IMR-90 (cell line): ENCODE measurements at regions not wholly inside any gene's neighbourhood (a gene's known extent, or its start where the extent isn't known, plus 50 kb on each side); places are given as distances from the start of the nearest gene placed in this dataset.

ENCODE experiments used
- ATAC-seq: fragments of 200-7000 bp; cut with Tn5 transposase; 2 replicates; pipeline ENCODE4 v1.9.1; 2020; ENCODE audit warnings: low read depth, mild to moderate bottlenecking, moderate library complexity
- BruUV-seq: library from RNA; stranded (reverse); fragments of 400-500 nt; replicated peaks from 2 replicates; lab custom pipeline; 2021; lab: Mats Ljungman, UMichigan
- CTCF ChIA-PET: fragments of 300-600 bp; formaldehyde crosslinking; extraction: SDS; loops from one replicate; lab custom pipeline; 2021; ENCODE audit warnings: antibody characterized with exemption; lab: Yijun Ruan, JAX
- POLR2A ChIA-PET: fragments of 300-600 bp; sonication (Branson Sonifier 250); formaldehyde crosslinking; loops from one replicate; lab custom pipeline; 2022; ENCODE audit warnings: antibody characterized with exemption; ENCODE audit not compliant: unreplicated experiment; lab: Charles Lee
- DNase-seq: peaks from one replicate; pipeline ENCODE4 v3.0.0; 2013
- H2AFZ ChIP-seq: replicated peaks from 2 replicates; pipeline ENCODE3; 2013; ENCODE audit warnings: low read length, mild to moderate bottlenecking; ENCODE audit not compliant: poor library complexity
- H2AK5ac ChIP-seq: 2 replicates; pipeline ENCODE4 v1.6.1; 2013; ENCODE audit warnings: low read depth, low read length, inconsistent platforms
- H2AK9ac ChIP-seq: replicated peaks from 2 replicates; pipeline ENCODE3; 2013; ENCODE audit warnings: mild to moderate bottlenecking, low read depth, low read length, moderate library complexity; ENCODE audit not compliant: poor library complexity
- H2BK120ac ChIP-seq: 2 replicates; pipeline ENCODE4 v1.6.1; 2013; ENCODE audit warnings: low read depth, low read length, inconsistent platforms
- H2BK15ac ChIP-seq: 3 replicates; pipeline ENCODE4 v1.6.1; 2013; ENCODE audit warnings: low read depth, low read length, inconsistent platforms
- H2BK20ac ChIP-seq: 2 replicates; pipeline ENCODE4 v1.6.1; 2013; ENCODE audit warnings: low read depth, mild to moderate bottlenecking, inconsistent platforms, low read length, moderate library complexity
- H2BK5ac ChIP-seq: 2 replicates; pipeline ENCODE4 v1.6.1; 2013; ENCODE audit warnings: mild to moderate bottlenecking, low read depth, low read length, inconsistent platforms; ENCODE audit not compliant: poor library complexity, severe bottlenecking
- H3K14ac ChIP-seq: replicated peaks from 2 replicates; pipeline ENCODE4 v1.6.1; 2013; ENCODE audit warnings: low read depth, low read length, inconsistent platforms
- H3K18ac ChIP-seq: 2 replicates; pipeline ENCODE4 v1.6.1; 2013; ENCODE audit warnings: low read depth, low read length, control low read depth
- H3K23ac ChIP-seq: 2 replicates; pipeline ENCODE4 v1.6.1; 2013; ENCODE audit warnings: low read depth, low read length, inconsistent platforms
- H3K27ac ChIP-seq: 2 replicates; pipeline ENCODE4 v1.5.1; 2013; ENCODE audit warnings: mild to moderate bottlenecking, control low read depth, low read length; ENCODE audit not compliant: insufficient read depth
- H3K27me3 ChIP-seq: 2 replicates; pipeline ENCODE4 v1.6.1; 2013; ENCODE audit warnings: low read length; ENCODE audit not compliant: control insufficient read depth, insufficient read depth
- H3K36me3 ChIP-seq: 2 replicates; pipeline ENCODE4 v1.6.1; 2013; ENCODE audit warnings: low read length, mixed read lengths; ENCODE audit not compliant: control insufficient read depth, insufficient read depth
- H3K4ac ChIP-seq: 2 replicates; pipeline ENCODE4 v1.6.1; 2013; ENCODE audit warnings: low read depth, low read length, inconsistent platforms
- H3K4me1 ChIP-seq: 2 replicates; pipeline ENCODE4 v1.6.1; 2013; ENCODE audit warnings: low read length, mixed read lengths; ENCODE audit not compliant: control insufficient read depth, insufficient read depth
- H3K4me2 ChIP-seq: 2 replicates; pipeline ENCODE4 v1.6.1; 2013; ENCODE audit warnings: low read depth, mild to moderate bottlenecking, control low read depth, low read length, moderate library complexity
- H3K4me3 ChIP-seq: 2 replicates; pipeline ENCODE4 v1.5.1; 2013; ENCODE audit warnings: low read depth, mild to moderate bottlenecking, control low read depth, low read length, moderate library complexity; ENCODE audit not compliant: insufficient read depth
- H3K56ac ChIP-seq: 2 replicates; pipeline ENCODE4 v1.6.1; 2013; ENCODE audit warnings: low read length, inconsistent platforms; ENCODE audit not compliant: insufficient read depth; ENCODE audit errors: extremely low read depth
- H3K79me1 ChIP-seq, 2 experiments: 2 replicates each; pipeline ENCODE4 v1.6.1; 2013; ENCODE audit warnings: low read length in 2 of 2, inconsistent platforms in 1 of 2, low read depth in 1 of 2
- H3K9ac ChIP-seq: 2 replicates; pipeline ENCODE4 v1.6.1; 2013; ENCODE audit warnings: low read depth, low read length, control low read depth
- H3K9me1 ChIP-seq: 2 replicates; pipeline ENCODE4 v1.6.1; 2013; ENCODE audit warnings: low read length, inconsistent platforms; ENCODE audit not compliant: insufficient read depth
- H3K9me3 ChIP-seq: 2 replicates; pipeline ENCODE4 v1.6.1; 2013; ENCODE audit warnings: low read length; ENCODE audit not compliant: control insufficient read depth, insufficient read depth
- H4K20me1 ChIP-seq: 2 replicates; pipeline ENCODE4 v1.6.1; 2013; ENCODE audit warnings: low read length, inconsistent platforms; ENCODE audit not compliant: insufficient read depth
- H4K5ac ChIP-seq: 2 replicates; pipeline ENCODE4 v1.6.1; 2013; ENCODE audit warnings: mild to moderate bottlenecking, low read depth, low read length, control low read depth
- H4K8ac ChIP-seq, 2 experiments: 2 replicates each; pipeline ENCODE4 v1.6.1; 2013; ENCODE audit warnings: low read depth in 2 of 2, low read length in 2 of 2, control low read depth in 1 of 2, inconsistent platforms in 1 of 2
- H4K91ac ChIP-seq: 2 replicates; pipeline ENCODE4 v1.6.1; 2013; ENCODE audit warnings: low read depth, low read length, inconsistent platforms; ENCODE audit not compliant: insufficient read depth
- BHLHE40 ChIP-seq: fragments of 150-350 bp; IDR thresholded peaks from 2 replicates; pipeline ENCODE4 v1.6.1; 2016; ENCODE audit warnings: mild to moderate bottlenecking, low read depth, low read length
- CEBPB ChIP-seq: IDR thresholded peaks from 2 replicates; pipeline ENCODE4 v1.6.1; 2012; ENCODE audit warnings: low read depth, low read length, improper control_type of control experiment
- CHD1 ChIP-seq: IDR thresholded peaks from 2 replicates; pipeline ENCODE4 v1.6.1; 2012; ENCODE audit warnings: low read depth, low read length, improper control_type of control experiment
- MAZ ChIP-seq: IDR thresholded peaks from 2 replicates; pipeline ENCODE4 v1.6.1; 2012; ENCODE audit warnings: low read depth, mild to moderate bottlenecking, low read length, improper control_type of control experiment, moderate library complexity, borderline replicate concordance
- MXI1 ChIP-seq: IDR thresholded peaks from 2 replicates; pipeline ENCODE4 v1.6.1; 2012; ENCODE audit warnings: low read depth, mild to moderate bottlenecking, low read length, moderate library complexity, borderline replicate concordance
- NFE2L2 ChIP-seq: fragments of 150-350 bp; IDR thresholded peaks from 2 replicates; pipeline ENCODE4 v1.6.1; 2016; ENCODE audit warnings: low read depth, mild to moderate bottlenecking, low read length
- RCOR1 ChIP-seq: IDR thresholded peaks from 2 replicates; pipeline ENCODE4 v1.6.1; 2012; ENCODE audit warnings: mild to moderate bottlenecking, low read length, improper control_type of control experiment; ENCODE audit not compliant: insufficient replicate concordance
- SMC3 ChIP-seq: fragments of 150-350 bp; IDR thresholded peaks from 2 replicates; pipeline ENCODE4 v1.6.1; 2016; ENCODE audit warnings: low read depth, mild to moderate bottlenecking, antibody characterized with exemption, low read length, moderate library complexity
- WGBS, 2 experiments: methylation state at CpG; one replicate each; pipeline versions ENCODE4 v1.1.5 to v1.1.7; 2013; ENCODE audit warnings: missing lambda C conversion rate in 2 of 2; ENCODE audit not compliant: insufficient read length in 1 of 2; ENCODE audit errors: extremely low coverage in 2 of 2; 5-methylcytosine and 5-hydroxymethylcytosine counted together
- dilution Hi-C: fragments of 300-500 bp; cut with HindIII; formaldehyde crosslinking; loops from one replicate; pipeline ENCODE4 v1.14.3; 2018; ENCODE audit warnings: low sequenced_read_pairs; ENCODE audit not compliant: unreplicated experiment
- in situ Hi-C: fragments of 300-500 bp; cut with MboI; formaldehyde crosslinking; loops from 3 replicates; pipeline ENCODE4 v1.14.3; 2019; ENCODE audit warnings: low sequenced_read_pairs, inconsistent platforms, mixed read lengths
- intact Hi-C: fragments of 100-400 bp; cut with micrococcal nuclease; formaldehyde crosslinking; loops from 2 replicates; pipeline ENCODE4 v1.10.0; 2022

DNA sequence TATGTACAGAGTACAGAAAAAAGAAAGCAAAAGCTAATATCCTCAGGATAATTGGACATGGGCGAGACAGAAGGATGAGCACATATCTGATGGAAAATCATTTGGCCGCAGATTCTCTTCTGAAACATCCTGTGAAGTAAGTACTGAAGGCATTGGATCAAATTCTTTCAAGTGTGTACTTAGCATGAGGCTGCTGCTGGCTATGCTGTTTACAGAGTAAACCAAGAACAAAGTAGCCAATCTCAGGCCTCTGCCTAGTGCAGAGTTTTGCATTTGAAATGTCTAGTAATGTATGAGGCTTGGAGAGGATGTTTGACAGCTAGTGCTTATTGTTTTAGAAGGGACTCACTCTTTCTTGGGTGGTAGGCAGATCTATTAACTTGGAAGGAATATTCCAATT, 128.5 kb downstream of the MAGEC2 start:
- ATAC-seq, result no peak
- no peak overlapping the region for H4K5ac ChIP-seq
- no peaks in the 10 kb centered on the region for H3K27me3 ChIP-seq
- in situ Hi-C loops, result no loop called here
- H3K4me1 ChIP-seq, result no peaks in the 10 kb centered on the region
- H2AK9ac ChIP-seq, result no peak overlapping the region
- H4K20me1 ChIP-seq, result no peaks in the 10 kb centered on the region
- DNase-seq, result no peak
- no peaks in the 10 kb centered on the region for H3K9me3 ChIP-seq
- no peak overlapping the region for H2AFZ ChIP-seq
- dilution Hi-C loops, result no loop called here
- H3K4me3 ChIP-seq, result no peak overlapping the region
- no peak overlapping the region for H2BK15ac ChIP-seq
- no peak overlapping the region for H3K23ac ChIP-seq
- no peak overlapping the region for H2BK20ac ChIP-seq
- H3K56ac ChIP-seq, result no peak overlapping the region
- H3K9ac ChIP-seq, result no peak overlapping the region
- no peak overlapping the region for H2BK120ac ChIP-seq
- TF ChIP-seq NFE2L2 (no peak), BHLHE40 (no peak), MAZ (no peak), CHD1 (no peak), RCOR1 (no peak), MXI1 (no peak), SMC3 (no peak), CEBPB (no peak)
- no peak overlapping the region for H3K4ac ChIP-seq
- H2AK5ac ChIP-seq, result no peak overlapping the region
- H3K9me1 ChIP-seq, result no peaks in the 10 kb centered on the region
- H3K79me1 ChIP-seq, result no peaks in the 10 kb centered on the region
- POLR2A ChIA-PET, result no interaction called here
- no peak overlapping the region for H4K8ac ChIP-seq
- no peak overlapping the region for H3K27ac ChIP-seq
- no peak overlapping the region for H3K14ac ChIP-seq
- no peak overlapping the region for H3K18ac ChIP-seq
- H4K91ac ChIP-seq, result no peak overlapping the region
- intact Hi-C loops, result no loop called here
- CTCF ChIA-PET, result no interaction called here
- WGBS, 2 experiments, result no CpG with 5 or more reads among the region's 2 CpGs
- no TSS peak for BruUV-seq
- no peak overlapping the region for H2BK5ac ChIP-seq
- no peaks in the 10 kb centered on the region for H3K36me3 ChIP-seq
- no peak overlapping the region for H3K4me2 ChIP-seq
